ENCODE measurements at regions not wholly inside any gene's neighbourhood (a gene's known extent, or its start where the extent isn't known, plus 50 kb on each side); places are given as distances from the start of the nearest gene placed in this dataset.
"Not testable (repeated sequence)": the region's sequence is repeated elsewhere in the genome, so short reads cannot be mapped to it uniquely, and the experiment has no call there.

- DNase-seq: no peak
Measured at GRCh38 chr4:188287169-188287894, 148.1 kb downstream of the TRIML1 start.

- no peak for DNase-seq
Measured at GRCh38 chr4:188289531-188290125, 150.4 kb downstream of the TRIML1 start.

GRCh38 chr4:188295899-188296298, 156.7 kb downstream of the TRIML1 start:
- DNase-seq: no peak

- no peak for DNase-seq
Measured at GRCh38 chr4:188296331-188296730, 157.1 kb downstream of the TRIML1 start.

- DNase-seq: no peak
Measured at GRCh38 chr4:188297873-188298272, 158.6 kb downstream of the TRIML1 start.

GRCh38 chr4:188299161-188299560, 159.9 kb downstream of the TRIML1 start:
- no peak for DNase-seq

GRCh38 chr4:188300385-188300784, 161.1 kb downstream of the TRIML1 start:
- no peak for DNase-seq

- DNase-seq: no peak
Measured at GRCh38 chr4:188305690-188306089, 166.4 kb downstream of the TRIML1 start.

- no peak for DNase-seq
Measured at GRCh38 chr4:188307591-188307990, 168.3 kb downstream of the TRIML1 start.

GRCh38 chr4:188308142-188308541, 168.9 kb downstream of the TRIML1 start:
- no peak for DNase-seq

- DNase-seq: no peak
Measured at GRCh38 chr4:188316391-188316790, 177.2 kb downstream of the TRIML1 start.

GRCh38 chr4:188328966-188329365, 189.7 kb downstream of the TRIML1 start:
- no peak for DNase-seq

- DNase-seq: no peak
Measured at GRCh38 chr4:188329521-188329920, 190.3 kb downstream of the TRIML1 start.

GRCh38 chr4:188332265-188332664, 193.0 kb downstream of the TRIML1 start:
- DNase-seq: no peak

- DNase-seq: no peak
Measured at GRCh38 chr4:188336891-188337290, 197.7 kb downstream of the TRIML1 start.

GRCh38 chr4:188341428-188341827, 202.2 kb downstream of the TRIML1 start:
- no peak for DNase-seq

- DNase-seq: no peak
Measured at GRCh38 chr4:188346171-188346809, 207.0 kb downstream of the TRIML1 start.

GRCh38 chr4:188347339-188347738, 208.1 kb downstream of the TRIML1 start:
- no peak for DNase-seq

- not testable (repeated sequence) for DNase-seq
Measured at GRCh38 chr4:188349569-188349968, 210.3 kb downstream of the TRIML1 start.

- DNase-seq: no peak
Measured at GRCh38 chr4:188363196-188363595, 224.0 kb downstream of the TRIML1 start.

GRCh38 chr4:188370777-188371176, 231.5 kb downstream of the TRIML1 start:
- no peak for DNase-seq

GRCh38 chr4:188372058-188372457, 232.8 kb downstream of the TRIML1 start:
- DNase-seq: no peak

GRCh38 chr4:188372829-188373228, 233.6 kb downstream of the TRIML1 start:
- no peak for DNase-seq

GRCh38 chr4:188374871-188375270, 235.6 kb downstream of the TRIML1 start:
- no peak for DNase-seq

All from NCI-H446 treated with DMSO at 0.1 percent for 48 hours (cell line).